HL-60 (cell line): ENCODE measurements at regions not wholly inside any gene's neighbourhood (a gene's known extent, or its start where the extent isn't known, plus 50 kb on each side); places are given as distances from the start of the nearest gene placed in this dataset.

Experiments used
- DNase-seq, 2 experiments: peaks; one replicate each; pipeline ENCODE4 v3.0.0-alpha.2; 2010 to 2020; ENCODE audit warnings: low read depth in 1 of 2, low spot score in 1 of 2
- H3K27ac ChIP-seq: fragments of 250-450 bp; sonication (Bioruptor Pico); replicated peaks from 2 replicates; pipeline ENCODE4 v1.5.1; 2020; ENCODE audit warnings: mild to moderate bottlenecking, moderate library complexity
- H3K27me3 ChIP-seq: fragments of 250-450 bp; sonication (Bioruptor Pico); 2 replicates; pipeline ENCODE4 v1.5.1; 2021; ENCODE audit warnings: mild to moderate bottlenecking, moderate library complexity; ENCODE audit not compliant: insufficient read depth, poor library complexity, severe bottlenecking
- H3K4me3 ChIP-seq: replicated peaks from 2 replicates; pipeline ENCODE4 v1.5.1; 2011; ENCODE audit warnings: mild to moderate bottlenecking, control low read depth, low read length; ENCODE audit not compliant: insufficient read depth
- GABPA ChIP-seq: IDR thresholded peaks from 2 replicates; pipeline ENCODE4 v1.6.1; 2012; ENCODE audit warnings: low read depth
- POLR2AphosphoS5 ChIP-seq: IDR thresholded peaks from 2 replicates; pipeline ENCODE4 v1.6.1; 2012; ENCODE audit warnings: low read depth
- SPI1 ChIP-seq: IDR thresholded peaks from 2 replicates; pipeline ENCODE4 v1.6.1; 2012; ENCODE audit warnings: low read depth, mild to moderate bottlenecking, borderline replicate concordance
- TF ChIP-seq, protein P1 (sequence below): IDR thresholded peaks from 2 replicates; pipeline ENCODE4 v1.6.1; 2012; ENCODE audit warnings: low read depth; ENCODE audit not compliant: insufficient replicate concordance
- TF ChIP-seq, protein P2 (sequence below): IDR thresholded peaks from one replicate; pipeline ENCODE4 v1.5.1; 2011; ENCODE audit warnings: low read length, control low read depth, inconsistent platforms; ENCODE audit not compliant: insufficient read depth

DNA sequence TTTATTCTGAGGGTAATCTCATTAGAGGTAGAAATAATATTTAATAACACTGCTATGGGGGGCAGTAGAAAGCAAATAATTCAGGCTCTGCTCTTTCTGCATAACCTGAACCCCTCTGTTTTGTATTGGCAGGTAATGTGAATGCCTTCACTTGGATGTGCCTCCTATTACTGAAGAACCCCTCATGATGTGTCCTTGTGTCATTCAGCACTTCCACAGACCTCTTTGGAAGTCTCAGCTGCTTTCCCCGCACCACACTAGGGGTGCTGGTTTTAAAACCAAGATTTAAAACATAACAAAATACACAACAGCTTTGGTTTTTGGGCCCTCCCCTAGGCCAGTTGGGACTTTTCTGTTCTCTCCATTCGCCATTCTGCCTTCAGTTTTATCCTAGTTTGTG is 281.7 kb upstream of the MC4R start:
- no peak for DNase-seq
- Histone ChIP-seq H3K27ac (no peak overlapping the region), H3K4me3 (no peak overlapping the region), H3K27me3 (no peaks in the 10 kb centered on the region)
- TF ChIP-seq SPI1, result no peak
- TF ChIP-seq POLR2AphosphoS5, result no peak
- TF ChIP-seq, protein P1, sequence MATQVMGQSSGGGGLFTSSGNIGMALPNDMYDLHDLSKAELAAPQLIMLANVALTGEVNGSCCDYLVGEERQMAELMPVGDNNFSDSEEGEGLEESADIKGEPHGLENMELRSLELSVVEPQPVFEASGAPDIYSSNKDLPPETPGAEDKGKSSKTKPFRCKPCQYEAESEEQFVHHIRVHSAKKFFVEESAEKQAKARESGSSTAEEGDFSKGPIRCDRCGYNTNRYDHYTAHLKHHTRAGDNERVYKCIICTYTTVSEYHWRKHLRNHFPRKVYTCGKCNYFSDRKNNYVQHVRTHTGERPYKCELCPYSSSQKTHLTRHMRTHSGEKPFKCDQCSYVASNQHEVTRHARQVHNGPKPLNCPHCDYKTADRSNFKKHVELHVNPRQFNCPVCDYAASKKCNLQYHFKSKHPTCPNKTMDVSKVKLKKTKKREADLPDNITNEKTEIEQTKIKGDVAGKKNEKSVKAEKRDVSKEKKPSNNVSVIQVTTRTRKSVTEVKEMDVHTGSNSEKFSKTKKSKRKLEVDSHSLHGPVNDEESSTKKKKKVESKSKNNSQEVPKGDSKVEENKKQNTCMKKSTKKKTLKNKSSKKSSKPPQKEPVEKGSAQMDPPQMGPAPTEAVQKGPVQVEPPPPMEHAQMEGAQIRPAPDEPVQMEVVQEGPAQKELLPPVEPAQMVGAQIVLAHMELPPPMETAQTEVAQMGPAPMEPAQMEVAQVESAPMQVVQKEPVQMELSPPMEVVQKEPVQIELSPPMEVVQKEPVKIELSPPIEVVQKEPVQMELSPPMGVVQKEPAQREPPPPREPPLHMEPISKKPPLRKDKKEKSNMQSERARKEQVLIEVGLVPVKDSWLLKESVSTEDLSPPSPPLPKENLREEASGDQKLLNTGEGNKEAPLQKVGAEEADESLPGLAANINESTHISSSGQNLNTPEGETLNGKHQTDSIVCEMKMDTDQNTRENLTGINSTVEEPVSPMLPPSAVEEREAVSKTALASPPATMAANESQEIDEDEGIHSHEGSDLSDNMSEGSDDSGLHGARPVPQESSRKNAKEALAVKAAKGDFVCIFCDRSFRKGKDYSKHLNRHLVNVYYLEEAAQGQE, result no peak
- TF ChIP-seq, protein P2, sequence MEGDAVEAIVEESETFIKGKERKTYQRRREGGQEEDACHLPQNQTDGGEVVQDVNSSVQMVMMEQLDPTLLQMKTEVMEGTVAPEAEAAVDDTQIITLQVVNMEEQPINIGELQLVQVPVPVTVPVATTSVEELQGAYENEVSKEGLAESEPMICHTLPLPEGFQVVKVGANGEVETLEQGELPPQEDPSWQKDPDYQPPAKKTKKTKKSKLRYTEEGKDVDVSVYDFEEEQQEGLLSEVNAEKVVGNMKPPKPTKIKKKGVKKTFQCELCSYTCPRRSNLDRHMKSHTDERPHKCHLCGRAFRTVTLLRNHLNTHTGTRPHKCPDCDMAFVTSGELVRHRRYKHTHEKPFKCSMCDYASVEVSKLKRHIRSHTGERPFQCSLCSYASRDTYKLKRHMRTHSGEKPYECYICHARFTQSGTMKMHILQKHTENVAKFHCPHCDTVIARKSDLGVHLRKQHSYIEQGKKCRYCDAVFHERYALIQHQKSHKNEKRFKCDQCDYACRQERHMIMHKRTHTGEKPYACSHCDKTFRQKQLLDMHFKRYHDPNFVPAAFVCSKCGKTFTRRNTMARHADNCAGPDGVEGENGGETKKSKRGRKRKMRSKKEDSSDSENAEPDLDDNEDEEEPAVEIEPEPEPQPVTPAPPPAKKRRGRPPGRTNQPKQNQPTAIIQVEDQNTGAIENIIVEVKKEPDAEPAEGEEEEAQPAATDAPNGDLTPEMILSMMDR, result no peak
- no peak for TF ChIP-seq GABPA

DNA sequence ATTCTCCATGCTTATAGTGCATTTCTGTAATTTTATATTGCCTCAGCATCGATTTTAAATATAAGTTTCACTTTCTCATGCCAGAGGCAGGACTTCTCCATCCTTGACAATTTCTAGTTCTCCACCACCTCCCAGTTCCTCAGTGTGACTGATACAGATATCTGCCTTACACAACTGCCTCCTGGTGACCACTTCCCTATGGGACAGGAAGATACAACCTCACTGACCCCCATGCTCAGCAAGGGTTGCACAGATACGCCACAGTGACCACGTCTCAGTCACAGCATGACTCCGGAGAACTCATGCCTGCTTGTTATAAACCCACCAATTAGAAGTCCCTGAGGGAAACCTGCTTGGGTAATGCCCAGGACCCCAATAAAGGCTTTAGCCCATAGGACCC is 284.0 kb upstream of the MC4R start:
- Histone ChIP-seq H3K27me3 (no peaks in the 10 kb centered on the region), H3K27ac (no peak overlapping the region), H3K4me3 (no peak overlapping the region)
- DNase-seq, result peak; percentile 75
- TF ChIP-seq POLR2AphosphoS5, result peak; percentile 55; the same call in 1 of the 2 replicates
- TF ChIP-seq, protein P1, result no peak
- peak; percentile 86 for TF ChIP-seq SPI1
- TF ChIP-seq GABPA, result 0 out of 2 replicates have a peak, but pooled peaks have one; percentile 32
- TF ChIP-seq, protein P2, result no peak

GRCh38 chr18:60662491-60662890 is 289.9 kb upstream of the MC4R start:
- Histone ChIP-seq H3K4me3 (no peak overlapping the region), H3K27me3 (no peaks in the 10 kb centered on the region), H3K27ac (no peak overlapping the region)
- TF ChIP-seq SPI1 (no peak), POLR2AphosphoS5 (no peak), GABPA (no peak)
- TF ChIP-seq, protein P1, result no peak
- TF ChIP-seq, protein P2, result no peak
- DNase-seq, result no peak
